ENCODE measurements at regions not wholly inside any gene's neighbourhood (a gene's known extent, or its start where the extent isn't known, plus 50 kb on each side); places are given as distances from the start of the nearest gene placed in this dataset.

GRCh38 chr1:63041660-63042059 lies 257.7 kb downstream of the ATG4C start:
- DNase-seq (ENCODE audit: low read depth, low spot score), result no peak
- no peaks in the 10 kb centered on the region for H3K9me3 ChIP-seq (ENCODE audit: control insufficient read depth in 1 of 2, insufficient read depth in 1 of 2, low read depth in 1 of 2, low read length in 2 of 2)
- H4K20me1 ChIP-seq (ENCODE audit: insufficient read depth), result no peaks in the 10 kb centered on the region
- TF ChIP-seq FOSL1 (IDR thresholded peaks at IDR 0.05; ENCODE audit: low read depth) (no peak), REST (IDR thresholded peaks at IDR 0.05; ENCODE audit: low read depth) (no peak), POLR2AphosphoS5 (IDR thresholded peaks at IDR 0.05; ENCODE audit: low read depth, low read length) (no peak), RAD21 (IDR thresholded peaks at IDR 0.05; ENCODE audit: low read depth) (no peak), ATF3 (IDR thresholded peaks at IDR 0.05) (no peak), JUND (IDR thresholded peaks at IDR 0.05) (no peak), MAX (IDR thresholded peaks at IDR 0.05) (no peak), SRF (IDR thresholded peaks at IDR 0.05; ENCODE audit: low read depth) (no peak), ZNF274 (IDR thresholded peaks at IDR 0.05; ENCODE audit: low read depth, low read length) (no peak), YY1 (IDR thresholded peaks at IDR 0.05; ENCODE audit: extremely low read depth, insufficient replicate concordance, low read depth, low read length) (no peak), ZBTB33 (IDR thresholded peaks at IDR 0.05; ENCODE audit: extremely low read depth, insufficient replicate concordance, low read length) (no peak), CTCF (IDR thresholded peaks at IDR 0.05 in 2 of 3, conservative IDR thresholded peaks at IDR 0.05 in 1 of 3; ENCODE audit: borderline replicate concordance in 1 of 3, insufficient read depth in 1 of 3, low read depth in 2 of 3, low read length in 2 of 3) (no peak), EGR1 (IDR thresholded peaks at IDR 0.05; ENCODE audit: low read depth) (no peak)
- CTCF ChIA-PET, result no interaction called here
- no peaks in the 10 kb centered on the region for H3K79me2 ChIP-seq (ENCODE audit: insufficient read depth, low read length)
- no peaks in the 10 kb centered on the region for H3K36me3 ChIP-seq (ENCODE audit: control insufficient read depth in 1 of 2, insufficient read depth in 2 of 2, low read length in 2 of 2)
- H2AFZ ChIP-seq (ENCODE audit: low read depth, low read length, poor library complexity, severe bottlenecking), result no peak overlapping the region
- no peak overlapping the region for H3K4me2 ChIP-seq (ENCODE audit: low read length)
- no peaks in the 10 kb centered on the region for H3K4me1 ChIP-seq (ENCODE audit: control insufficient read depth in 1 of 2, insufficient read depth in 2 of 2, low read length in 2 of 2)
- H3K9me2 ChIP-seq (ENCODE audit: insufficient read depth), result no peaks in the 10 kb centered on the region
- intact Hi-C loops (cut with micrococcal nuclease), result no loop called here
- no peak for ATAC-seq
- no peaks in the 10 kb centered on the region for H3K27me3 ChIP-seq (ENCODE audit: insufficient read depth, low read length)
- no peak overlapping the region for H3K4me3 ChIP-seq (replicated peaks in 1 of 2; ENCODE audit: low read depth in 1 of 2, low read length in 2 of 2)
- RAD21 ChIA-PET (ENCODE audit: low non-redundant PET in 1 of 2, low total read pairs in 2 of 2, uncharacterized antibody in 2 of 2, unreplicated experiment in 2 of 2), result no interaction called here
- H3K9ac ChIP-seq (ENCODE audit: low read length), result no peak overlapping the region
- POLR2A ChIA-PET, result no interaction called here
- no TSS peak for BruUV-seq (replicated peaks)
- no peak overlapping the region for H3K27ac ChIP-seq (ENCODE audit: low read depth, low read length)
